Heart left ventricle (tissue), 16 donors: ENCODE measurements at regions not wholly inside any gene's neighbourhood (a gene's known extent, or its start where the extent isn't known, plus 50 kb on each side); places are given as distances from the start of the nearest gene placed in this dataset.

Experiments
- ATAC-seq, 4 donors: fragments of 200-7000 bp; cut with Tn5 transposase; one replicate each; pipeline ENCODE4 v1.9.1; 2020 to 2022; ENCODE audit warnings: moderate library complexity in 4 of 4, mild to moderate bottlenecking in 3 of 4, moderate number of reproducible peaks in 1 of 4
- DNase-seq, 5 donors: peaks; one replicate each; pipeline ENCODE4 v3.0.0-alpha.2; 2020
- H3K27ac ChIP-seq, 12 donors: fragments of 200-600 bp; sonication (generic) in 4 of 12; one replicate each; pipeline versions ENCODE4 v1.5.0 to v1.8.0; 2016 to 2022; ENCODE audit warnings: mild to moderate bottlenecking in 2 of 12
- H3K27me3 ChIP-seq, 9 donors: fragments of 200-600 bp; sonication (generic) in 2 of 9; one replicate each; pipeline versions ENCODE4 v1.5.1 to v1.8.0; 2016 to 2022; ENCODE audit warnings: mild to moderate bottlenecking in 3 of 9
- H3K36me3 ChIP-seq, 9 donors: fragments of 200-600 bp; sonication (generic) in 2 of 9; one replicate each; pipeline versions ENCODE4 v1.5.0 to v1.8.0; 2018 to 2022; ENCODE audit warnings: mild to moderate bottlenecking in 2 of 9
- H3K4me1 ChIP-seq, 12 donors: fragments of 200-600 bp; sonication (generic) in 4 of 12; one replicate each; pipeline versions ENCODE4 v1.5.0 to v1.8.0; 2016 to 2022; ENCODE audit warnings: mild to moderate bottlenecking in 3 of 12
- H3K4me3 ChIP-seq, 12 donors: fragments of 200-600 bp; sonication (generic) in 4 of 12; one replicate each; pipeline versions ENCODE4 v1.5.0 to v1.8.0; 2017 to 2022; ENCODE audit warnings: mild to moderate bottlenecking in 9 of 12, moderate library complexity in 4 of 12
- H3K9me3 ChIP-seq, 12 donors: fragments of 200-600 bp; sonication (generic) in 4 of 12; one replicate each; pipeline versions ENCODE4 v1.5.0 to v1.8.0; 2016 to 2022; ENCODE audit warnings: mild to moderate bottlenecking in 1 of 12
- CTCF ChIP-seq, 12 donors: fragments of 200-600 bp; sonication (generic) in 4 of 12; IDR thresholded peaks; one replicate each; pipeline versions ENCODE4 v1.5.0 to v1.8.0; 2018 to 2022; ENCODE audit warnings: antibody characterized with exemption in 12 of 12, mild to moderate bottlenecking in 5 of 12
- POLR2A ChIP-seq, 2 donors: fragments of 450-650 bp; IDR thresholded peaks; one replicate each; pipeline ENCODE4 v1.6.1; 2017; ENCODE audit warnings: antibody characterized with exemption in 2 of 2, mild to moderate bottlenecking in 2 of 2, moderate library complexity in 2 of 2
- WGBS, 4 donors: extraction: QIAGEN DNeasy Blood & Tissue Kit in 2 of 4; methylation state at CpG; one replicate each; pipeline versions ENCODE4 v1.1.5 to v1.1.7; 2013 to 2018; 5-methylcytosine and 5-hydroxymethylcytosine counted together
- intact Hi-C, 10 donors: fragments of 100-400 bp; cut with DNase I; formaldehyde crosslinking; loops; one replicate each; pipeline versions ENCODE4 v1.11.1 to v1.14.2; 2022
- donor health status: ischemic (EF 13 %, LVEDD 7.1; RV severe dilation, severe dysfunction).
- donor health status: healthy with polysubstance abuse.
- donor health status: DM: no; HTN: yes; CAD: no.
- donor health status: DM: no; HTN: no; CAD: no.
- donor health status: ischemic (EF 25% LVEDD 6.9; RV normal size, moderate dysfunction).
- donor health status: ischemic (EF 25% LVEDD 5.7; RV mildly dilated, moderate dysfunction).
- donor health status: healthy.
- donor health status: DM: yes; HTN: yes; CAD: no.
- donor health status: ischemic (EF 35%, LVEDD 5.7; RV mildly dilated, moderate dysfunction).
- donor health status: nonischemic (EF 11% LVEDD 7.7; RV severe dilation, severe dysfunction).
- donor health status: DM: yes; HTN: yes; CAD: no.
- donor health status: PGD.
- donor health status: ischemic (EF 29% LVEDD 5.4; RV normal size, mild dysfunction).
- donor health status: nonischemic (EF 23%, LVEDD 6.1; RV moderate dilation, normal function).

DNA sequence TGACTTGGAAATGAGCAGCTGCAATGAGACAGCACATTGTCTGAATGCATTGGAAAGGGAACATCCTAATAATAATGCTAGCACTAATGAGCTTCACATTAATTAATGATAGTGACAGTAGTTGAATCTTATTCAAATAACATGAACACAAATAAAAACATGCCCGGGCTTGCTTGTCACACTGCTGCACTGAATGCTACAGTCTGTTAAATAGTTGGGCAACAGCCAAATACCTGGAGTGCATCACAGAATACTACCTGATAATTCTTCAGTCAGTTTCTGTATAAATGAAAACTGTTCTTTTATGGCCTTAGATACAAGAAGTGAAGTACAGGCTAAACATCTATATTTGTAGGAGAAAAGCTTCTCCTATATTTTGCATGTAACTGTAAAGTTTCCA is 458.7 kb downstream of the RNF144B start:
- H3K4me1 ChIP-seq, result no peaks in the 10 kb centered on the region
- no peaks in the 10 kb centered on the region for H3K9me3 ChIP-seq
- no peak overlapping the region for H3K27ac ChIP-seq
- H3K36me3 ChIP-seq, result no peaks in the 10 kb centered on the region
- H3K4me3 ChIP-seq, result no peak overlapping the region
- ATAC-seq, result no peak
- TF ChIP-seq POLR2A (IDR thresholded peaks at IDR 0.05) (no peak), CTCF (IDR thresholded peaks at IDR 0.05) (no peak)
- WGBS, 4 donors, result 73 to 88% (median 86%) methylated on average over 1 of the region's 1 CpG
- no peak for DNase-seq
- intact Hi-C loops, result no loop called here
- H3K27me3 ChIP-seq, result no peaks in the 10 kb centered on the region

DNA sequence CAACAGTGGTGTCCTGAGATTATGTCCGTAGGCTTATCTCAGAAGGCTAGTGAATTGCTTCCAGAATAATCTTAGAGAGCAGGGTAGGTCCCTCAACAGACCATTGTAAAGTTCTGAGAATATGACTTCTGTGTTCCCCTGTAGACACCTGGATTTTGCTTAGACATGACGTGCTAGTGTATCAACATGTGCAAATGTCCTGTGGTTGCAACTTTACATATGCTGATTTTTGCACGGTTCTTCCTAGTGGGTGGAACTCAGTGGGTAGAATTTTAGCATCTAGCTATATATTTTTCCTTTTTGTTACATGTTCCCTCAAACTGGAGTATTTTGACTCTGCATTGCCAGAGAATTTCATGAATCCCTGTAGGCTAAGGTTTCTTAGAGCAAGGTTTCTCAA is 459.2 kb downstream of the RNF144B start:
- 73 to 86% (median 83%) methylated on average over 3 of the region's 3 CpGs for WGBS, 4 donors
- intact Hi-C loops, result no loop called here
- no peaks in the 10 kb centered on the region for H3K36me3 ChIP-seq

DNA sequence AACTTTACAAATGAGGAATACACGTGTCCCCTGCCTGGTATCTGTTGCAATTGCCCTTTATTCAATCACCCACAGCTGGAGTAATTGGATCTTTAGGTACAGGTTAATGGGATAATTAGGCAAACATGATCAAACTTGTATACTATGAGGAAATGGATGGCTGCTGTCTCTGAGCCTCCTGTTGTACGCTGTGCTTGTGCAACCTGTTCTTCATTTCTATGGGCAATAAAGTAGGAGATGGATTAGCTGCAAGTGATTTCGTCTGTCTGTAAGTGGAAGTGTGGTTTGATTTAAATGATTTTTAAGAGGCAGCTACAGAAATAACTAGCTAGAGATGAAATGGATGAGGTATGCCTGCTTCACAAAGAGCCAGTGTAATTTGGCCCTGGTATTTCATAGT is 474.1 kb downstream of the RNF144B start:
- Histone ChIP-seq H3K27ac (no peak overlapping the region), H3K27me3 (no peaks in the 10 kb centered on the region), H3K9me3 (peaks cover 0 to 12% (median 0%) of the 10 kb centered on the region in 12 donors), H3K4me3 (no peak overlapping the region), H3K36me3 (no peaks in the 10 kb centered on the region), H3K4me1 (no peaks in the 10 kb centered on the region)
- TF ChIP-seq CTCF (IDR thresholded peaks at IDR 0.05), result no peak
- DNase-seq, result no peak
- no peak for ATAC-seq
- WGBS, 4 donors, result 0 to 30% (median 23%) methylated on average over 3 of the region's 3 CpGs
- intact Hi-C loops, result no loop called here

More for the DNA sequence above, 459.2 kb downstream of the RNF144B start:
- TF ChIP-seq CTCF (IDR thresholded peaks at IDR 0.05) (no peak), POLR2A (IDR thresholded peaks at IDR 0.05) (no peak)
- Histone ChIP-seq H3K9me3 (no peaks in the 10 kb centered on the region), H3K27me3 (no peaks in the 10 kb centered on the region), H3K27ac (no peak overlapping the region), H3K4me3 (no peak overlapping the region), H3K4me1 (no peaks in the 10 kb centered on the region)
- ATAC-seq, result no peak
- DNase-seq, result no peak

DNA sequence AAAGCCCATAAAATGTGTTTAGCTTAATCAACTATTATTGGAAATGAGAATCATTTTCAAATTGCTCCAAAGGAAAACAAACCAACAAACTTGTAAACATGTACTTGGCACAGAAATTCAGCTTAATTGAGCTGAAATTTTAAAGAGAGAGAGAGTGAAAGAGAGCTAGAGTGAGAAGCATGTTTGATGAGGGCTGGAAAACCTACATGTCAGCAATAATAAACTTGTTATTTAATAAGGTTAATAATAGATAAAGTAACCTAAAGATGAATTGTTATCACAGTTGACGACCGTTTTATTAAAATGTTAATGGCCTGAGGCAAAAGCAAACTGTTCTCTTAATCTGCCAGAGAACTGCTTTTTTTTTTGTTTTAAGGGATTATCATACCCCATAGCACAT is 496.1 kb downstream of the RNF144B start:
- WGBS, 4 donors, result 62 to 84% (median 73%) methylated on average over 2 of the region's 2 CpGs
- intact Hi-C loops, result no loop called here
- TF ChIP-seq CTCF (IDR thresholded peaks at IDR 0.05) (no peak), POLR2A (IDR thresholded peaks at IDR 0.05) (no peak)

More for the DNA sequence above, 496.1 kb downstream of the RNF144B start:
- no peaks in the 10 kb centered on the region for H3K36me3 ChIP-seq
- H3K27me3 ChIP-seq, result no peaks in the 10 kb centered on the region
- DNase-seq, result no peak
- peaks cover 0 to 5% (median 0%) of the 10 kb centered on the region in 12 donors for H3K9me3 ChIP-seq
- no peak overlapping the region for H3K4me3 ChIP-seq
- ATAC-seq, result no peak
- no peak overlapping the region for H3K27ac ChIP-seq
- H3K4me1 ChIP-seq, result no peaks in the 10 kb centered on the region
